DMS53 treated with DMSO at 0.1 percent for 48 hours (cell line): ENCODE measurements at regions not wholly inside any gene's neighbourhood (a gene's known extent, or its start where the extent isn't known, plus 50 kb on each side); places are given as distances from the start of the nearest gene placed in this dataset.

ENCODE experiments used
- DNase-seq: peaks from one replicate; lab custom pipeline; 2025; ENCODE audit not compliant: unreplicated experiment; lab: John Stamatoyannopoulos, UW

DNA sequence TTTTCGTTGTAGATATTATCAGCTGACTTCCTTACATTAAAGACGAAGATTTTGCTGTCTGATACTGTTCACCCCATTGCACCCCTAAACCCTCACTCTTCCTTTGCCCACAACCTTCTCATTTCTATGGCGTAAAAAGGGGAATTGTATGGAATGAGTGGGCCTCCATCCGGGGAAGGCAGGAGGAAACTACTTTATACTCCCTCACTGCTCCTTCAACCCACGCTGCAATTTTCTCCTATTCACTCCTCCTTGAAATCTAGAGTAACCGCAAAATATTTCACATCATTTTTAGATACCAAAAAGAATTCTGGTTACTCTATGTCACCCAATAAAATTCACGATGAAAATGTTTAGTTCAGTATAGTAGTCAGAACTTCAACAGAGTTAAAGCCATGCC is 330.8 kb downstream of the DIRAS2 start:
- no peak for DNase-seq

DNA sequence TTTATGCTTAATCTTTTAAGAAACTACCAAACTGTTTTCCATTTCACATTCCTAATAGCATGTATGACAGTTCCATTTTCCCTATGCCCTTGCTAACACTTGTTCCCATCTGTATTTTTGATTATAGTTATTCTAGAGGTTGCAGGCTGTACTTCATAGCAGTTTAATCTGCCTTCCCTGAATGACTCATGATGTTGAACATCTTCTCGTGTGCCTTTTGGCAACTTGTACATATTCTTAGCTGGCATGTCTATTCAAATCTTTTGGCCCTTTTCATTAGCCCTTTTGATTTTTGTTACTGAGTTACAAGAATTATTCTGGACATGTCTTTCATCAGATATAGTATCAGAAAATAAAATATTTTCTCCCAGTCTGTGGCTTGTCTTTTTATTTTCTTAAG is 320.3 kb downstream of the DIRAS2 start:
- no peak for DNase-seq

DNA sequence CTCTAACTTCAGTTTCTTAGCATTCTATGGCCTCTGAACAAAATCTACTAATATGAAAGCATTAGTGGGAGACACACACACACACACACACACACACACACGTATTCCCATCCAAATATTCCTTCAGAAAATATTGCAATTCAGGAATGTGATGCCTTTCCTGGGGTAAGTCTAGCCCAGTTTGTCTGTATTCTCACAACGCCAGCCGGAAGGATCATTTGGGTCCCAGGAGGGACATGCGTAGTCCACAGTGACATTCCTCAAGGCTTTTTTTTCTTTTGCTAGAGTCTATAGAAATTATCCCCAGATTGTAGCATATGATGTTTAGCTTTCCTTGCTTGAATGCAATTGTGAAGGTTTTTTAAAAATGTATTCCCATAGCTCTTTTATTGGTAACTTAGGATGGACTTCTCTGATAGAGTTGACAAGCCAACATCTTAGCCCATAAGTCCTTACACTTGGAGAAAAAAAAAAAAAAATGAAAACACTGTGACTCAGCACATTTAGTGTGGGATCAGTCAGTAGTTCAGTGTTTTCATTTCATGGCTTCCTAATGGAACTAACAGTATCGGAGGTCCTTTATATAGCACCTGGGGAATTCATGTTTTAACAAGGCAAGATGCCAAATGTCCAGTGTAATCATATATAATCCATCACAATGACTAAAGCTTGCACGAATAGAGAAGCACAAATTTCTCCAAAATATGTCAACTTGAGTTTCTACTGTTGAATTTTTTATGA is 316.5 kb downstream of the DIRAS2 start:
- no peak for DNase-seq

DNA sequence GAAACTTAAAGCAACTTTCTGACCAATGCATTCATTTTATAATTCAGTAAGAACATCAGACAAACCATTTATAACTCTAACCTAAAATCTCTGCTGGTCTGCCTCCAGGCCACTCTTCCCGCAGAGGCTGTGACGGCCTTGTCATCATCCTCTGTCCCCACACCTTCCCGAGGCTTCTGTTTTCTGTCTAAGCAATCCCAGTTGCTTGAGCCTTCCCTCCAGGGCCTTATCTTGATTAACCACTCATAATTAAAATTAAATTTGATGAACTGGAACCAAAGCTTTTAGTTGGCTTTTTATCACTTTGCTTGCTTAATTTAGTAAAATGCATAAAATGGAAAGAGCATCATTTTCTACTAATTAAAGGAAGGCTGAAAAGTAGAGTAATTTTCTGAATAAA is 312.4 kb downstream of the DIRAS2 start:
- DNase-seq: no peak

DNA sequence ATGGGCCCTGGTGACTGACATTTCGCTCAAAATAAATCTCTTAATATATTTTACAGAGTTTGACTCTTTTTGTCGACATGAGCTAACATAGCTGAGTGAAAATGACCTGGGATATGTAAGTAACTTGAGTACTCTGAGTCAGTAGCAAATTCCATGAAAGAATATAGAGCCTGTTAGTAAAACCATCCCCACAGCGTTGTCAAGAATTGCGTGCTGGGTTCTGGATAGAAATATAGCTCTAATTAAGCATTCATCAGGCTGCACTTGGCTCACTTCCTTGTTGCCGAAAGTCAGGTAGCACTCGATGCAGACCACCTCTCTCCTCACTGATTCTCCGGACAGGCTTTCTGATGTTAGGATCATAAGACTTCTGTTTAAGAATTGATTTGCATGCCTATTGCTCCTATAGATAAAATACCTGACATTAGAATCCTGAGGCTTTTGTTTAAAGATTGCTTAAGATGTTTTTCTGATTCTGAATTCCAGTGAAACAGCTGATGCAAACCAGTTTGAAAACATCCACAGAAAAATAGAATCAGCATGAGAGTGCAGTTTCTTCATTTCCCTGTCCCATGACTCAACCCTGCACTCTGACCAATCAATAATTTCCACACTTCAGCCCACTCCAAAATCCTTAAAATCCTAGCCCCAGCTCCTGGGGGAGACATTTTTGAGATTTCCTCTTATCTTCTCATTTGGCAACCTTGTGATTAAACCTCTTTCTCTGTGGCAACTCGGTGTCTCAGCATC is 310.6 kb downstream of the DIRAS2 start:
- DNase-seq: no peak

DNA sequence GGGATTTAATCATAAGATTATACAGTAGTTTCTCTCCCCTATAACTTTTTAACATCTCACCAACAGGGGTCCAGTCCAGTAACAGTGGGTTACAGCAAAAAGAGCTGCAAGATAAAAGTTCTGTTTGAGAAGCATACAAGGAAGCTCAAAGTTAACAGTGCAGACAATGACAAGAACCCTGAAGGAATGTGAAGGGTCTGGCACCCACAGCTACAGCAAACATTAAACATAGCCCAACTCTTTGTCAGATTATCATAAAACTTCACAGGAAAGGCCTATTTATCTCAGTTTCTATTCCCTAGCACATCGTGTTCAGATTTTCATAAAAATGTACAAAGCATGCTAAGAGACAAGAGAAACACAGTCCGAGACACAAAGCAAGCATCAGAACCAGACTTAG is 309.4 kb downstream of the DIRAS2 start:
- DNase-seq: no peak

DNA sequence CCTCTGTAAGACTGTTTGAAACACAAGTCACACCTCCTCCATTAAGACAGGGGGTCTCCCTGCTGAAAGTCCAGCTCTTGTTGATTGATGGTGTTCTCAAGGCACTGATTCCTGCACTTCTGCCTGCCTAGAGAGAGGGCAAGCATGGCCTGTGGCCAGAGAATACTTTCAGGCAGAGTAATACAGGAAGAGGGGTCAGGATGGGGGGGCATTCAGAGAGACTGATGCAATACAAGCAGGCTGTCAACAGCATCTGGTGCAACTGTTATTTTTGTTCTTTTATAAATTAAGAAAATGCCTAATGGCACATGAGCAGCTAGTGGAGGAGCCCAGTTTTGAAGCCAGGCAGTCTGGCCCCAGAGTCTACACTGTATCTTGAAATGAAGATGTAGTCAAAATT is 302.2 kb downstream of the DIRAS2 start:
- DNase-seq: no peak

DNA sequence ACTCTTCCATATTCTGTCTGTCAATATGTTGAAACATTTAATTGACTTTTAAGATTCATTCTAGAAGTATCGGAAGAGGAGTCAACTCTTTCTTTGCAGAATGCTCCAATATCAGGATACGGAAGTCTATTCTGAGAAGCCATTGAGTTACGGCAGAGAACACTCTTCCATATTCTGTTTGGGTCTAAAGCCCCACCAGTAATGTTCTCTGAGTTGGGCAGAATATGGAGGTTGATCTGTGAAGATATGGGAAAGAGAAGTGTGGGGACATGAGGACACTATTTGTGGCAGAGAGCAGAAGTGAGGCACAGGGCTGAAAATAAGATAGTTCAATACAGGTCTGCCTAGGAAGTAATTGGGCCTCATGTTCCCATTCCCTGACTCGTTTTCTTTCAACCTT is 300.0 kb downstream of the DIRAS2 start:
- no peak for DNase-seq

DNA sequence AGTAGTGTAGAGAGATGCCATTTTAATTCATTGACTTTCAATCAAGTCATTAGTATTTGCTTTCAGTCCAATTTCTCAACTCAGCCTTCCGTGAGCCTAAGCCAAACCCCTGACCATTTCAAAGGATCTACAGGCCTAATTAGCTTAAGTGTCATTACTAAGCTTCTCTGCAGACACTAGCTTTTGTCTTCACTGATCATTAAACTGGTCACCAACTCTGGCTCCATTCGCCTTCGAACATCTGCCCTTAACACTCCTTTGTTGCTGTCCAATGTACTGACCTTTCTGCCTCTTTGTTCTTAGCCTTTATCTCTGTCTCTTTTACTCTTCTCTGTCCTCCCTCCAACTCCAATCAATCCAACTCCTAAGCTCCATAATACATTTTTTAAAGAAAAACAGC is 299.3 kb downstream of the DIRAS2 start:
- no peak for DNase-seq

DNA sequence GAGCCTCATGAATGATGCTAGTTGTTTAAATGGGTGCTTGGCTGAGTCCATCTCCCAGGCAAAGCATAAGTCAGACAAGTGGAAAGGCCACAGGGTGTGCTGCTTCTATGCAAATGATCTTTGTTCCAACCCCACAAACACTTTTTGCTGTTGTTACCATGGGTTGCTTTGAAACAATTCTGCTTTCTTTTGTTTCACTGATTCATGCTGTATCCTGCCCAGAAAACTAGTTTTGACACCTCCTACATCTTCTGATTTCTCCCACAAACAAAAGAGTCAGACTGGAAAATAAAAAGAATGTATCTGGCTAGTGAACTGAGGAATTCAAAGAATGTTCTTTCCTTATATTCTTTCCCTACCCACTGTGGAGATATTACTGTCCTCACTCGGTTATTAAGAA is 298.6 kb downstream of the DIRAS2 start:
- DNase-seq: no peak

DNA sequence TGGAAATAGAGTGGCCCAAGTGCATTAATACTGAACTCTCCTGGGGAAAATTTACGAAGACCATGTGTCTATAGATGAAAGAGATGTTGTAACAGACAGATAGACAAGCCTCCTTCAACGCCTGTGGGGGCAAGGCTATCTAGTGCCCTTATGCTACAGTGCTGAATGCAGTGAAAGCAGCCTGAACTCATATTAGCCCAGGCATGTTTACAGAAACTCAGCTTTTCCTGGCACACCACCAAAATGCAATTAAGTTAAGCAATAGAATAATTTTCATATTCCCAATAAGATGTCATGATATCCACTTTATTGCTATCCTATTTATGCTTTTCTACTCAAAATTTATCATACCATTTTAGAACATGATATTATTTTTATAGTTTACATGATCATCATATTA is 277.0 kb downstream of the DIRAS2 start:
- no peak for DNase-seq

DNA sequence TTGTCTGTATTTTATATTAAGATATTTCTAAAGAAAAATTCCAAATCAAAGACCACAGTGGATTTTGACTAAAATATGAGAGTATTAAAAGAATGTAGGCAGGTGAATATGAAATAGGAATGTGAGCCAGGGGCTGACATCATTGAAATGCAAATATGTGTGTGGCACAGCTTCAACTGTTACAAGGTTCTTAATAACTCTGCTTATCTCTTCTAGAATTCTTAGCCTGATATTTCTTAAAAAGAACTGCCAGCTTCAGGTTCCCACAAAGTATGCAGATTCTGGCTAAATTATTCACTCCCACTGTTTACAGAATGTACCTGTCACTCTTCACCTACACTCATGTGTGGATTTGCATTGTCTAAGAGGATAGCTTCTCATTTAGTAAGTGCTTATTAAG is 274.4 kb downstream of the DIRAS2 start:
- no peak for DNase-seq

DNA sequence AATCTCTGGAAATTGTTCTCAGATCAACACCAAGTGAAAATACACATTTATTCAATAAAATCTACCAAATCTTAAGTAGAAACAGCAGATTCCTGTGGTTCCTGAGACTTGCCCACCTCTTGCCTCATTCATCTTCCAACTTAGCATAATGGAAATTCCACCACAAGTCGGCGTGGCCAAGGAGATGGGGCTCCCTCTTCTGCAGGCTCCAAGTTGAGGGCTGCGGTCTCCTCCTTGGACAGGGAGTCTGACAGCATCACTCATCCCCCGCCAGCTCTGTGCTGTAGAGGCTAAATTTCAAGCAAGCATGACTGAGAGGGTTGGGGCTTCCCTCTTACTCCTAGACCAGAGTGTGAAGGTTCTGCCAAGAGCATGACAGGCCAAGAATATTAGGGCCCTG is 273.7 kb downstream of the DIRAS2 start:
- no peak for DNase-seq

DNA sequence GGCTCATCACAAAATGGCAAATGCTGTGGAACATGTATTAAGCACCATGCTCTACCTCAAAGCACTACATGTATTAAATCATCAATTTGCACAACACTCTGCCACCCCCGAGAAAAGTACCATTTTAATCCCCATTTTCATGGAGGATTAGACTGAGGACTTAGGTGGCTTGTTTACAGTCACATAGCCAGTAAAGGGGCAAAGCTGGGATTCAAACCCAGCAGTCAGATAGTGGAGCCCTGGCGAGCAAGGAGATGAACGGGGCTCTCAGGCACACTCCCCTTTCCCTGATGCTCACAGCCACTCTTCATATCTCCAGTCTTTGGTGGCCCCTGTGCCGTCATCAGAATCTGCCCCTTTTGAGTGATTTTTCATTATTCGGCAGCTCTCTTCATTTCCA is 262.9 kb downstream of the DIRAS2 start:
- no peak for DNase-seq

DNA sequence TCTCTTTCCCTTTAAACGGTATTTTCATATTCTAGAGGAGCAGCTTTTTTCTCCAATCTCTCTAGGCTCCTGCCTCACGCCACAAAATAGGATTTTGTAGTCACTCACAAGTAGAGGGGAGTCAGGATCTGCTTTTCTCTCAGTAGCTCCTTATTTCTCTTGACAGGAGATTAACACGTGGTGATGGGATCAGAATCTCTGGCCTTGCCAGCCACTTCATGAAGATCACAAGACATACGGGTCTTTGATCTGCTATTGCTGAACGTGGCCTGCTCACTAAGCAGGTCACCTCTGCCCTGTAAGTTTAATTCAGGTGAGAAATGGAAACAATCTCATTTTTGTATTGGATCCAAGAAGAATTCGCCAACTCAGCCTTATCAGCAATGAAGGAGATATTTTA is 257.5 kb downstream of the DIRAS2 start:
- DNase-seq: no peak

DNA sequence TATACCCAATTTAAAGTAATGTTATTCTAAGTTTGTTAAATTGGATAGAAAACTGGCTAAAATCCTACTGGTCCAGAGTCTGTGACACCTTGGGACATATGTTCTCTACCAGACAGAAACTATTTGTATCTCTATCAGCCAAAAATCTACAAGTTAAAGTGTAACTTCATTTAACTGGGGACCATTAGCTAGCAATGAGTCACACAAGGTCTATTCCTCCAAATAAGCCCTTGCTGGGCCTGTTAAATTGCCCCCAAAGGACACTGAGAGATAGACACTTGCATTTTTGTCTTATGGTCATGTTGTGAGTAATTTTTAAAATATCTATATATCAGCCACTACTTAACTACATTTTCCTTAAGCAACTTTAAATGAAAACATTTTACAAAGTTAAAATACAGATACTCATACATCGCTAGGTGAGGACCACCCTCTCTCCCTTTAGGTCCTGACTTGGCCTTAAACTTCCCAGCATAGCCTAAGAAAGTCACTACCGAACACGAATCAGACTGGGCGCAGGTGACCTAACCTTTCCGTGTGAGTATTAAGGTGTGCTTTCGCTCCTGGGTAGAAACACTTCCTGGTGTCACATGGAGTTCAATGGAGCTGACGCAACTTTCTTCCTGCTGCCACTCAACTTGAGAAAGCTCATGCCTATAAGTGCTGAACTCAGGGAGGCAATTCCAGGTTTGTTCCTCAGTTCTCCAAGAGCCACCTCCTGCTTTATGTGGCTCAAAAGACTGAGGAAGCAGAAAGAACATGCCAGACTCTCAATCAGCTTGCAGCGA is 249.1 kb downstream of the DIRAS2 start:
- no peak for DNase-seq

DNA sequence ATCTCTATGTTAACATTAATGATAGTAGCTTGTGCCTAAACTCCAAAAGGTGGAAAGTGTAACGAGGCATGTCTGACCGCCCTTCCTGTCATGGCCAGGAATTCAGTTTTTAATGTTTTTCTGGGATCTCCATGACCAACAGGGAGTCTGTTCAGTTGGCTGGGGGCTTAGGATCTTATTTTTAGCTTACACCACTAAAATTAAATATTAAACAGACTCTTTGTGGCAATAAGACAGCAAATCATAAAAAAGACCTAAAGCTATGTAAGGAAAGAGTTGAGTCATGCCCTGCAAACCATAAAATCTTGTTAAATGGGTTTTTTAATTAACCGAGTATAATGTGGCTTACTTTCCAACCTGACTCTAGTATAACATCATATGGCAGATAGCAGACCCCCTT is 247.8 kb downstream of the DIRAS2 start:
- DNase-seq: no peak

DNA sequence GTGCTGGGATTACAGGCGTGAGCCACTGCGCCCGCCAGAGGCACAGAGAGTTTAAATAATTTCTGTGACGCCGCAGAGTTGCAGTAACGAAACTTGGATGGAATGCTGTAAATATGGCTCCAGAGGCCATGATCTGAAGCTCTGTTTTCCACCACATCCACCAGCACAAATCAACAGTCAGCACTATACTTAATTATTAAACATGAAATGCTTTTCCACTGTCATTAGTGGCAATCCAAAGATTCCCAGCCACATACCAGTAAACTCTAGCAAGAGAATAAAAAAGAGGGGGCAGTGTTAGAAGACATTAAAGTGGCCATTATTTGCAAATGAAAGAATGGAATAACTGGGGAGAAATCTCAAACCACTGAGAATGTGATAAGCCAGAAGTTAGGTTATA is 242.5 kb downstream of the DIRAS2 start:
- DNase-seq: no peak

DNA sequence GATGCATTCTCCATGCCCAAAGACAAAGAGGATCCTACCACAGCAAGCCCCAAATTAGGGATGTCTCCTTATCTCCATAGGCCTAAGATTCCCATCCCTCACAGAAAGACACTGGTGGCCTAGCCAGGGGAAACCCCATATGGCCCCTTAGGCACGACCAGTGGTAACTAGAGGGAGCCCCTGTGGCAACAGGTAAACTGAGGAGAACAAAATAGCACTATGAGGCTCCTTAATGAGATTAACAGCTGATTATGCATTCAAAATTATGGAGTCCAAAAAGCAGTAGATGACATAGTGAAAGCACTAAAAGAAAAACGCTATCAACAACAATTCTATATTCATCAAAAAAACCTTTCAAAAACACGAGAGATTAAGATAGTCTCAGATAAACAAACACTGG is 234.0 kb downstream of the DIRAS2 start:
- DNase-seq: no peak

DNA sequence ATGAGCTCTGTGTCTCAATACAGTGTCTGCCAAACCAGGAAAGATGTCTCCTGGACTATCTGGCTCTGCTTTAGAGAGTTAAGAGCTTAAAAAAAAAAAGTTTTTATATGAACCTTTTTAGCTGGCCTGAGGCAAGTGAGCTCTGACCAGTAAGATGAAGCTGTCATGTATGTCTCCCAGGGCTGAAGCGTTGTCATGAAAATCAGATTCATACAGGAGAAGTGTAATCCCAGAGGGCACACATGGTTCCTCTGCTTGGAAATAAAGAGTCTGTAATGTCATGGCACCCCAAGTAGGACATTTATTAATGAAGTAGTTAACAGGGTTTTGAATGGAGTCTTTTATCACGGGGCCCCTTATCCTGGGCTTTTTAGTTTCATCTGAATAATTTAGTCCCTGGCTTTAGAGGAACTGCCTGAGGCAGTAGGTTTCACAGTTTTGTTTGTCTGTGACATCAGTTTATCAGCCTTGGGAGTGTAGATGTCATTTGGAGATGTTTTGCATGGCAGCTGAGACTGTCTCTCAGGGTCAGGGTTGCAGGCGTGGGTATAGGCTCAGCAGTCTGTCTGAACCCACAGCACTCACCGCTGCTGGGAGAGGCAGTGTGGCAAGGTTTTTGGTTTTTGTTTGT is 223.3 kb downstream of the DIRAS2 start:
- DNase-seq: no peak

DNA sequence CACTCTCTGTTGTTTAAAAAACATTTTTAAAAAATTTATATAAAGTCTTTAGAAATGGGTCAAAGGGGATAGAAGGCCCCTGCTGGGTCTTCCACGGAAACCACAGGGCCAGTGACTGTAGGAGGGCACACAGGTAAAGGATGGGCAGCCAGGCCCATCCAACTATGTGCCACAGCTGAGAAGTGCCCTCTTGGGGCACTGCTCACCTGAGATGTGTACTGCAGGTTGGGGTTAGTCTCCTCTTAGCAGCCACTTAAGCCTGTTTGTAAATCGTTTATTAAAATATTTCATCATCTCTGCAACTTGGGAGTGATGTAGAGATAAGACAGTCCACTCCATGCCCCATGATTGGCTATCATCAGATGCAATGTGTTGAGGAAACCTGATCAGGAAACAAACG is 222.4 kb downstream of the DIRAS2 start:
- DNase-seq: no peak
